Heart left ventricle (tissue), 13 donors: ENCODE measurements at regions not wholly inside any gene's neighbourhood (a gene's known extent, or its start where the extent isn't known, plus 50 kb on each side); places are given as distances from the start of the nearest gene placed in this dataset.

Experiments
- CTCF ChIP-seq, 12 donors: fragments of 200-600 bp; sonication (generic) in 4 of 12; IDR thresholded peaks; one replicate each; pipeline versions ENCODE4 v1.5.0 to v1.8.0; 2018 to 2022; ENCODE audit warnings: antibody characterized with exemption in 12 of 12, mild to moderate bottlenecking in 5 of 12
- POLR2A ChIP-seq, 2 donors: fragments of 450-650 bp; IDR thresholded peaks; one replicate each; pipeline ENCODE4 v1.6.1; 2017; ENCODE audit warnings: antibody characterized with exemption in 2 of 2, mild to moderate bottlenecking in 2 of 2, moderate library complexity in 2 of 2
- donor health status: ischemic (EF 13 %, LVEDD 7.1; RV severe dilation, severe dysfunction).
- donor health status: DM: no; HTN: yes; CAD: no.
- donor health status: DM: no; HTN: no; CAD: no.
- donor health status: ischemic (EF 25% LVEDD 6.9; RV normal size, moderate dysfunction).
- donor health status: ischemic (EF 25% LVEDD 5.7; RV mildly dilated, moderate dysfunction).
- donor health status: ischemic (EF 35%, LVEDD 5.7; RV mildly dilated, moderate dysfunction).
- donor health status: nonischemic (EF 11% LVEDD 7.7; RV severe dilation, severe dysfunction).
- donor health status: DM: yes; HTN: yes; CAD: no.
- donor health status: PGD.
- donor health status: ischemic (EF 29% LVEDD 5.4; RV normal size, mild dysfunction).
- donor health status: nonischemic (EF 23%, LVEDD 6.1; RV moderate dilation, normal function).

- TF ChIP-seq CTCF (IDR thresholded peaks at IDR 0.05): no peak
- TF ChIP-seq POLR2A (IDR thresholded peaks at IDR 0.05): no peak
Observed at GRCh38 chr2:100217323-100217722, 74.9 kb upstream of the AFF3 start.
